ENCODE measurements at regions not wholly inside any gene's neighbourhood (a gene's known extent, or its start where the extent isn't known, plus 50 kb on each side); places are given as distances from the start of the nearest gene placed in this dataset.
"Not testable (repeated sequence)": the region's sequence is repeated elsewhere in the genome, so short reads cannot be mapped to it uniquely, and the experiment has no call there.

- no peak for DNase-seq (ENCODE audit: low read depth in 2 of 2)
Measured at GRCh38 chr6:102936959-102937358, 1543.5 kb downstream of the GRIK2 start.

GRCh38 chr6:102928109-102928508, 1534.6 kb downstream of the GRIK2 start:
- DNase-seq (ENCODE audit: low read depth in 2 of 2) = no peak

- DNase-seq (ENCODE audit: low read depth in 2 of 2) = no peak
Measured at GRCh38 chr6:102918161-102918560, 1524.7 kb downstream of the GRIK2 start.

- DNase-seq (ENCODE audit: low read depth in 2 of 2) = no peak
Measured at GRCh38 chr6:102911571-102911970, 1518.1 kb downstream of the GRIK2 start.

GRCh38 chr6:102910701-102911139, 1517.2 kb downstream of the GRIK2 start:
- DNase-seq (ENCODE audit: low read depth in 2 of 2) = not testable (repeated sequence)

GRCh38 chr6:102907181-102907580, 1513.7 kb downstream of the GRIK2 start:
- DNase-seq (ENCODE audit: low read depth in 2 of 2) = no peak

- no peak for DNase-seq (ENCODE audit: low read depth in 2 of 2)
Measured at GRCh38 chr6:102902471-102902870, 1509.0 kb downstream of the GRIK2 start.

GRCh38 chr6:102895683-102896082, 1502.2 kb downstream of the GRIK2 start:
- DNase-seq (ENCODE audit: low read depth in 2 of 2) = no peak

GRCh38 chr6:102885165-102885564, 1491.7 kb downstream of the GRIK2 start:
- DNase-seq (ENCODE audit: low read depth in 2 of 2) = no peak

GRCh38 chr6:102853249-102853955, 1459.9 kb downstream of the GRIK2 start:
- no peak for DNase-seq (ENCODE audit: low read depth in 2 of 2)

- DNase-seq (ENCODE audit: low read depth in 2 of 2) = no peak
Measured at GRCh38 chr6:102848796-102849195, 1455.3 kb downstream of the GRIK2 start.

- DNase-seq (ENCODE audit: low read depth in 2 of 2) = no peak
Measured at GRCh38 chr6:102848210-102848609, 1454.7 kb downstream of the GRIK2 start.

GRCh38 chr6:102841060-102841459, 1447.6 kb downstream of the GRIK2 start:
- DNase-seq (ENCODE audit: low read depth in 2 of 2) = no peak

- no peak for DNase-seq (ENCODE audit: low read depth in 2 of 2)
Measured at GRCh38 chr6:102832021-102832420, 1438.5 kb downstream of the GRIK2 start.

- DNase-seq (ENCODE audit: low read depth in 2 of 2) = no peak
Measured at GRCh38 chr6:102820098-102820497, 1426.6 kb downstream of the GRIK2 start.

GRCh38 chr6:102815207-102815606, 1421.7 kb downstream of the GRIK2 start:
- DNase-seq (ENCODE audit: low read depth in 2 of 2) = no peak

GRCh38 chr6:102813489-102814275, 1420.2 kb downstream of the GRIK2 start:
- no peak for DNase-seq (ENCODE audit: low read depth in 2 of 2)

GRCh38 chr6:102812242-102812641, 1418.7 kb downstream of the GRIK2 start:
- DNase-seq (ENCODE audit: low read depth in 2 of 2) = no peak

- not testable (repeated sequence) for DNase-seq (ENCODE audit: low read depth in 2 of 2)
Measured at GRCh38 chr6:102808944-102809505, 1415.5 kb downstream of the GRIK2 start.

- DNase-seq (ENCODE audit: low read depth in 2 of 2) = no peak
Measured at GRCh38 chr6:102799051-102799450, 1405.5 kb downstream of the GRIK2 start.

GRCh38 chr6:102798636-102799035, 1405.1 kb downstream of the GRIK2 start:
- no peak for DNase-seq (ENCODE audit: low read depth in 2 of 2)

- no peak for DNase-seq (ENCODE audit: low read depth in 2 of 2)
Measured at GRCh38 chr6:102793752-102794151, 1400.2 kb downstream of the GRIK2 start.

- DNase-seq (ENCODE audit: low read depth in 2 of 2) = no peak
Measured at GRCh38 chr6:102774326-102774725, 1380.8 kb downstream of the GRIK2 start.

All from activated CD4-positive, alpha-beta T cell treated with anti-CD3 and anti-CD28 coated beads for 24 hours (primary cell).